Lung (tissue), 11 donors: ENCODE measurements at regions not wholly inside any gene's neighbourhood (a gene's known extent, or its start where the extent isn't known, plus 50 kb on each side); places are given as distances from the start of the nearest gene placed in this dataset.

ENCODE experiments used
- ATAC-seq: fragments of 200-7000 bp; cut with Tn5 transposase; one replicate; pipeline ENCODE4 v1.9.1; 2020; ENCODE audit warnings: moderate number of reproducible peaks; ENCODE audit not compliant: insufficient read depth, low FRiP score
- DNase-seq, 3 donors: peaks; one replicate each; pipeline ENCODE4 v3.0.0-alpha.2; 2013 to 2017
- H3K27ac ChIP-seq, 2 donors: one replicate each; pipeline ENCODE4 v1.5.1; 2013; ENCODE audit warnings: mild to moderate bottlenecking in 2 of 2, moderate library complexity in 2 of 2, control low read depth in 1 of 2, inconsistent platforms in 1 of 2, low read depth in 1 of 2, low read length in 1 of 2
- H3K27me3 ChIP-seq, 3 donors: one replicate each; pipeline ENCODE4 v1.5.1; 2013; ENCODE audit warnings: low read length in 2 of 3; ENCODE audit not compliant: control insufficient read depth in 3 of 3, insufficient read depth in 3 of 3
- H3K36me3 ChIP-seq, 4 donors: one replicate each; pipeline ENCODE4 v1.5.1; 2013; ENCODE audit warnings: low read length in 4 of 4, mild to moderate bottlenecking in 1 of 4, moderate library complexity in 1 of 4; ENCODE audit not compliant: control insufficient read depth in 4 of 4, insufficient read depth in 4 of 4
- H3K4me1 ChIP-seq, 5 donors: one replicate each; pipeline ENCODE4 v1.5.1; 2013; ENCODE audit warnings: low read length in 5 of 5, mild to moderate bottlenecking in 2 of 5, moderate library complexity in 1 of 5; ENCODE audit not compliant: control insufficient read depth in 5 of 5, insufficient read depth in 5 of 5
- H3K4me3 ChIP-seq: one replicate; pipeline ENCODE4 v1.5.1; 2013; ENCODE audit warnings: mild to moderate bottlenecking, control low read depth, moderate library complexity
- H3K9ac ChIP-seq, 2 donors: one replicate each; pipeline ENCODE4 v1.5.1; 2013; ENCODE audit warnings: low read length in 2 of 2, control low read depth in 1 of 2; ENCODE audit not compliant: insufficient read depth in 1 of 2
- H3K9me3 ChIP-seq, 4 donors: one replicate each; pipeline ENCODE4 v1.5.1; 2013; ENCODE audit warnings: low read length in 3 of 4, mild to moderate bottlenecking in 1 of 4, moderate library complexity in 1 of 4; ENCODE audit not compliant: control insufficient read depth in 4 of 4, insufficient read depth in 3 of 4
- WGBS, 2 donors: extraction: QIAGEN DNeasy Blood & Tissue Kit; methylation state at CpG; one replicate each; pipeline ENCODE4 v1.1.7; 2013; 5-methylcytosine and 5-hydroxymethylcytosine counted together
- TF ChIP-seq, protein P1 (sequence below): IDR thresholded peaks from 2 replicates; pipeline ENCODE4 v1.5.1; 2012; ENCODE audit warnings: mild to moderate bottlenecking; ENCODE audit errors: control extremely low read depth, extremely low read depth
- donor health status: control.
- donor health status: control.
- donor health status: Bipolar disorder and iron deficiency.
- donor health status: healthy.
- donor health status: DM: yes; HTN: yes; CAD: no.

GRCh38 chr7:28299556-28299955 lies 112.8 kb upstream of the CREB5 start:
- H3K9ac ChIP-seq, result no peak overlapping the region
- H3K27ac ChIP-seq, result no peak overlapping the region
- H3K27me3 ChIP-seq, result no peaks in the 10 kb centered on the region
- DNase-seq (no peak), ATAC-seq (no peak)
- no peaks in the 10 kb centered on the region for H3K36me3 ChIP-seq
- no peak overlapping the region for H3K4me3 ChIP-seq
- H3K9me3 ChIP-seq, result no peaks in the 10 kb centered on the region
- H3K4me1 ChIP-seq, result peaks cover 0 to 5% (median 0%) of the 10 kb centered on the region in 5 donors
- TF ChIP-seq, protein P1, sequence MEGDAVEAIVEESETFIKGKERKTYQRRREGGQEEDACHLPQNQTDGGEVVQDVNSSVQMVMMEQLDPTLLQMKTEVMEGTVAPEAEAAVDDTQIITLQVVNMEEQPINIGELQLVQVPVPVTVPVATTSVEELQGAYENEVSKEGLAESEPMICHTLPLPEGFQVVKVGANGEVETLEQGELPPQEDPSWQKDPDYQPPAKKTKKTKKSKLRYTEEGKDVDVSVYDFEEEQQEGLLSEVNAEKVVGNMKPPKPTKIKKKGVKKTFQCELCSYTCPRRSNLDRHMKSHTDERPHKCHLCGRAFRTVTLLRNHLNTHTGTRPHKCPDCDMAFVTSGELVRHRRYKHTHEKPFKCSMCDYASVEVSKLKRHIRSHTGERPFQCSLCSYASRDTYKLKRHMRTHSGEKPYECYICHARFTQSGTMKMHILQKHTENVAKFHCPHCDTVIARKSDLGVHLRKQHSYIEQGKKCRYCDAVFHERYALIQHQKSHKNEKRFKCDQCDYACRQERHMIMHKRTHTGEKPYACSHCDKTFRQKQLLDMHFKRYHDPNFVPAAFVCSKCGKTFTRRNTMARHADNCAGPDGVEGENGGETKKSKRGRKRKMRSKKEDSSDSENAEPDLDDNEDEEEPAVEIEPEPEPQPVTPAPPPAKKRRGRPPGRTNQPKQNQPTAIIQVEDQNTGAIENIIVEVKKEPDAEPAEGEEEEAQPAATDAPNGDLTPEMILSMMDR, result no peak
- WGBS, 2 donors, result 97 to 98% methylated on average over 1 of the region's 1 CpG

DNA sequence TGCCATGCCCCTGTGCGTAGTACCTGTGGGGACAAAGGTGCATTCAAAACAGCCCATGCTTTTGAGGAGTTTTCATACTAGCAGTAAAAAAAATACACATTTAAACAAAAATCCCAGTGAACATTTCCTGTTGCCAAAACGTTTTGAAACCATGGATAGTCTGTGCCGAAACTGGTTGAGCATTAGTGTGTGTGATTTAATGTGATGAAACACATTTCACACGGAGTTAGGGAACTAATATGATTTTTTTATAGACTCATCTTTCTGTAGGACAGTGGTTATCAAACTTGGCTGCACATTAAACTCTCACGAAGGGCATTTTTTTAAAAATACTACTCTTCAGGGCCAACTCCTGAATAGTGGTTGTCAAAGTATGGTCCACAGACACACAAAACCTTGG lies 111.8 kb upstream of the CREB5 start:
- Histone ChIP-seq H3K27me3 (no peaks in the 10 kb centered on the region), H3K36me3 (no peaks in the 10 kb centered on the region), H3K4me1 (peaks cover 0 to 5% (median 0%) of the 10 kb centered on the region in 5 donors), H3K27ac (no peak overlapping the region), H3K9ac (no peak overlapping the region), H3K9me3 (no peaks in the 10 kb centered on the region), H3K4me3 (no peak overlapping the region)
- DNase-seq, result no peak
- TF ChIP-seq, protein P1, result no peak
- ATAC-seq, result no peak
- 57 to 58% methylated on average over 5 of the region's 5 CpGs for WGBS, 2 donors

- H3K27me3 ChIP-seq, result peaks cover 0 to 5% (median 0%) of the 10 kb centered on the region in 3 donors
- peaks cover 0 to 5% (median 0%) of the 10 kb centered on the region in 5 donors for H3K4me1 ChIP-seq
- no peaks in the 10 kb centered on the region for H3K9me3 ChIP-seq
- H3K9ac ChIP-seq, result no peak overlapping the region
- WGBS, 2 donors, result 60 to 71% methylated on average over 5 of the region's 5 CpGs
- no peaks in the 10 kb centered on the region for H3K36me3 ChIP-seq
- TF ChIP-seq, protein P1, result no peak
- DNase-seq, result peak in 2 of 3 donors; percentile 11 to 31
- no peak overlapping the region for H3K4me3 ChIP-seq
- no peak overlapping the region for H3K27ac ChIP-seq
- ATAC-seq, result peak; percentile 51
Observed at GRCh38 chr7:28301148-28301641, 111.1 kb upstream of the CREB5 start.

- no peak overlapping the region for H3K4me3 ChIP-seq
- no peaks in the 10 kb centered on the region for H3K36me3 ChIP-seq
- peaks cover 0 to 5% (median 0%) of the 10 kb centered on the region in 3 donors for H3K27me3 ChIP-seq
- DNase-seq (no peak), ATAC-seq (no peak)
- no peaks in the 10 kb centered on the region for H3K9me3 ChIP-seq
- TF ChIP-seq, protein P1, result no peak
- H3K4me1 ChIP-seq, result peaks cover 0 to 5% (median 0%) of the 10 kb centered on the region in 5 donors
- no peak overlapping the region for H3K27ac ChIP-seq
- no peak overlapping the region for H3K9ac ChIP-seq
Observed at GRCh38 chr7:28304290-28304689, 108.0 kb upstream of the CREB5 start.
